ENCODE measurements at regions not wholly inside any gene's neighbourhood (a gene's known extent, or its start where the extent isn't known, plus 50 kb on each side); places are given as distances from the start of the nearest gene placed in this dataset.

GRCh38 chr17:71883258-71883657 lies 237.6 kb upstream of the SOX9 start:
- no CpG with 5 or more reads among the region's 2 CpGs for WGBS (ENCODE audit: insufficient coverage)
- no peak for DNase-seq
- Histone ChIP-seq H3K79me2 (ENCODE audit: control insufficient read depth, insufficient read depth, low read length) (no peaks in the 10 kb centered on the region), H3K27me3 (replicated peaks in 1 of 4; ENCODE audit: control extremely low read depth in 1 of 4, control insufficient read depth in 3 of 4, insufficient read depth in 4 of 4, low read length in 3 of 4) (no peaks in the 10 kb centered on the region), H3K4me1 (ENCODE audit: control insufficient read depth in 2 of 2, insufficient read depth in 2 of 2, low read length in 2 of 2) (no peaks in the 10 kb centered on the region), H3K9ac (ENCODE audit: low read length) (no peak overlapping the region), H3K4me3 (ENCODE audit: control extremely low read depth in 1 of 5, extremely low read depth in 1 of 5, insufficient read depth in 1 of 5, low read depth in 2 of 5, low read length in 4 of 5) (no peak overlapping the region), H3K27ac (ENCODE audit: low read length in 2 of 2) (no peak overlapping the region), H3K9me3 (ENCODE audit: control extremely low read depth in 1 of 3, control insufficient read depth in 2 of 3, insufficient read depth in 1 of 3, low read length in 2 of 3) (no peaks in the 10 kb centered on the region), H4K20me1 (ENCODE audit: control insufficient read depth, insufficient read depth, low read length, poor library complexity, severe bottlenecking) (no peaks in the 10 kb centered on the region), H3K36me3 (replicated peaks in 1 of 2; ENCODE audit: control extremely low read depth in 1 of 2, control insufficient read depth in 1 of 2, extremely low read depth in 1 of 2, insufficient read depth in 2 of 2, low read length in 1 of 2) (no peaks in the 10 kb centered on the region), H2AFZ (ENCODE audit: insufficient read depth, low read depth, low read length, poor library complexity, severe bottlenecking) (no peak overlapping the region), H3K4me2 (replicated peaks; ENCODE audit: low read depth, low read length, poor library complexity, severe bottlenecking) (no peak overlapping the region)
- Mint-ChIP-seq H3K4me1 (no peaks in the 10 kb centered on the region), H3K27ac (no peak overlapping the region), H3K9me3 (ENCODE audit: insufficient read depth) (no peaks in the 10 kb centered on the region), H3K27me3 (peaks cover 4% of the 10 kb centered on the region), H3K4me3 (no peak overlapping the region)
- TF ChIP-seq EZH2 (IDR thresholded peaks at IDR 0.05; ENCODE audit: borderline replicate concordance, insufficient read depth, low read depth, low read length, poor library complexity, severe bottlenecking) = no peak
- TF ChIP-seq, protein P1, sequence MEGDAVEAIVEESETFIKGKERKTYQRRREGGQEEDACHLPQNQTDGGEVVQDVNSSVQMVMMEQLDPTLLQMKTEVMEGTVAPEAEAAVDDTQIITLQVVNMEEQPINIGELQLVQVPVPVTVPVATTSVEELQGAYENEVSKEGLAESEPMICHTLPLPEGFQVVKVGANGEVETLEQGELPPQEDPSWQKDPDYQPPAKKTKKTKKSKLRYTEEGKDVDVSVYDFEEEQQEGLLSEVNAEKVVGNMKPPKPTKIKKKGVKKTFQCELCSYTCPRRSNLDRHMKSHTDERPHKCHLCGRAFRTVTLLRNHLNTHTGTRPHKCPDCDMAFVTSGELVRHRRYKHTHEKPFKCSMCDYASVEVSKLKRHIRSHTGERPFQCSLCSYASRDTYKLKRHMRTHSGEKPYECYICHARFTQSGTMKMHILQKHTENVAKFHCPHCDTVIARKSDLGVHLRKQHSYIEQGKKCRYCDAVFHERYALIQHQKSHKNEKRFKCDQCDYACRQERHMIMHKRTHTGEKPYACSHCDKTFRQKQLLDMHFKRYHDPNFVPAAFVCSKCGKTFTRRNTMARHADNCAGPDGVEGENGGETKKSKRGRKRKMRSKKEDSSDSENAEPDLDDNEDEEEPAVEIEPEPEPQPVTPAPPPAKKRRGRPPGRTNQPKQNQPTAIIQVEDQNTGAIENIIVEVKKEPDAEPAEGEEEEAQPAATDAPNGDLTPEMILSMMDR (IDR thresholded peaks at IDR 0.05) = no peak
- intact Hi-C loops (cut with micrococcal nuclease) = no loop called here
- ATAC-seq (ENCODE audit: low read depth) = no peak
- POLR2A ChIA-PET = no interaction called here
- CTCF ChIA-PET = no interaction called here

DNA sequence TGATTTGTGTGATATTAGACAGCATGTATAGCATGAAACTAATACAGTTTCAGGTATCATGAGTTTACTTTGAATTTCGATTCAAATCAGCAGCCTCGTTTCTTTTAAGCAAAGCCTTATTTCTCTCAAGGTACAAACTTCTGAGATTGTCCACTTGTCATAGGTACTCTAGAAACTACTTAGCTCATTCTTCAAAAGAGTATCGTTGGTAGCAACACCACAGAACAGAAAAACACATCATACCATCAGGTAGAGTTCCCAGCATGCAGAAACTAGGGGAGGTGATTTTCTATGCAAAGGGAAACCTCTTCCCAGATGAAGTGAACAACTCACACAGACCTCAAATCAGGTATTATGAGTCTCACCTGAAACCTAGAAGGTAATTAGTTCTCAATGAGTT lies 237.0 kb upstream of the SOX9 start:
- Histone ChIP-seq H3K9ac (ENCODE audit: low read length) (no peak overlapping the region), H3K79me2 (ENCODE audit: control insufficient read depth, insufficient read depth, low read length) (no peaks in the 10 kb centered on the region), H2AFZ (ENCODE audit: insufficient read depth, low read depth, low read length, poor library complexity, severe bottlenecking) (no peak overlapping the region), H4K20me1 (ENCODE audit: control insufficient read depth, insufficient read depth, low read length, poor library complexity, severe bottlenecking) (no peaks in the 10 kb centered on the region), H3K4me3 (ENCODE audit: control extremely low read depth in 1 of 5, extremely low read depth in 1 of 5, insufficient read depth in 1 of 5, low read depth in 2 of 5, low read length in 4 of 5) (no peak overlapping the region), H3K4me2 (replicated peaks; ENCODE audit: low read depth, low read length, poor library complexity, severe bottlenecking) (no peak overlapping the region), H3K9me3 (ENCODE audit: control extremely low read depth in 1 of 3, control insufficient read depth in 2 of 3, insufficient read depth in 1 of 3, low read length in 2 of 3) (no peaks in the 10 kb centered on the region), H3K27me3 (replicated peaks in 1 of 4; ENCODE audit: control extremely low read depth in 1 of 4, control insufficient read depth in 3 of 4, insufficient read depth in 4 of 4, low read length in 3 of 4) (no peaks in the 10 kb centered on the region), H3K36me3 (replicated peaks in 1 of 2; ENCODE audit: control extremely low read depth in 1 of 2, control insufficient read depth in 1 of 2, extremely low read depth in 1 of 2, insufficient read depth in 2 of 2, low read length in 1 of 2) (no peaks in the 10 kb centered on the region), H3K27ac (ENCODE audit: low read length in 2 of 2) (no peak overlapping the region), H3K4me1 (ENCODE audit: control insufficient read depth in 2 of 2, insufficient read depth in 2 of 2, low read length in 2 of 2) (no peaks in the 10 kb centered on the region)
- intact Hi-C loops (cut with micrococcal nuclease) = no loop called here
- 93% methylated on average over 2 of the region's 3 CpGs for WGBS (ENCODE audit: insufficient coverage)
- H3K4me1 Mint-ChIP-seq = no peaks in the 10 kb centered on the region
- DNase-seq (no peak), ATAC-seq (ENCODE audit: low read depth) (no peak)
- ChIA-PET POLR2A (no interaction called here), CTCF (no interaction called here)
- H3K27ac Mint-ChIP-seq = no peak overlapping the region
- TF ChIP-seq, protein P1 (IDR thresholded peaks at IDR 0.05) = no peak
- no peak for TF ChIP-seq EZH2 (IDR thresholded peaks at IDR 0.05; ENCODE audit: borderline replicate concordance, insufficient read depth, low read depth, low read length, poor library complexity, severe bottlenecking)
- no peak overlapping the region for H3K4me3 Mint-ChIP-seq
- no peaks in the 10 kb centered on the region for H3K9me3 Mint-ChIP-seq (ENCODE audit: insufficient read depth)
- peaks cover 4% of the 10 kb centered on the region for H3K27me3 Mint-ChIP-seq

All from B cell (primary cell).